ENCODE measurements at regions not wholly inside any gene's neighbourhood (a gene's known extent, or its start where the extent isn't known, plus 50 kb on each side); places are given as distances from the start of the nearest gene placed in this dataset.

- intact Hi-C loops (cut with DNase I; ENCODE audit: low total_unique reads) = no loop called here
- Histone ChIP-seq H3K27ac (no peak overlapping the region), H3K4me3 (no peak overlapping the region), H3K4me1 (no peaks in the 10 kb centered on the region), H3K36me3 (no peaks in the 10 kb centered on the region), H3K9me3 (peaks cover 0 to 13% (median 11%) of the 10 kb centered on the region in 3 donors), H3K27me3 (no peaks in the 10 kb centered on the region)
- no peak for TF ChIP-seq CTCF (IDR thresholded peaks at IDR 0.05)
- DNase-seq = no peak
Observed at GRCh38 chr7:69020536-69020935, 577.7 kb upstream of the AUTS2 start.

- Histone ChIP-seq H3K4me3 (no peak overlapping the region), H3K27me3 (peaks cover 0 to 2% of the 10 kb centered on the region in 2 donors), H3K4me1 (no peaks in the 10 kb centered on the region), H3K27ac (no peak overlapping the region), H3K9me3 (peaks cover 0 to under 1% (median 0%) of the 10 kb centered on the region in 3 donors), H3K36me3 (no peaks in the 10 kb centered on the region)
- TF ChIP-seq CTCF (IDR thresholded peaks at IDR 0.05) = no peak
- no peak for DNase-seq
- intact Hi-C loops (cut with DNase I; ENCODE audit: low total_unique reads) = no loop called here
Observed at GRCh38 chr7:69025249-69025648, 573.0 kb upstream of the AUTS2 start.

DNA sequence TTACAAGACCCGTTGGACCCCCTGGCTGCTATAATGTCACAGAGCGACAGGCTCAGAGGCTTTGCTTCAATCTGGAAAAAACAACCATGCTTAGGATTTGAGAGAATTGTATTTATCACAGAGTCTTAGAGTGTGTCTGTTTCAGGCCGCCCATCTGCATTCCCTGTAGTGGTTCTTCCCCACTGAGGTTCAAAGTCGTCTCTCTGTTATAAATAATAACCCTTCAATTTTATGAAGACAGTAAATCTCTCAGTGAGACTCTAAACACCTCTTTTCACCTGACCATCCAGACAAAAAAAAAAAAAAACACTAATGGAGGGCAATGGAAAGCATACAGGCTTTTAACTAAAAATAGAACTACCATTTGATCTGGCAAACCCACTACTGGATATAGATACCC, 565.4 kb upstream of the AUTS2 start:
- Histone ChIP-seq H3K27me3 (peaks cover 0 to 2% of the 10 kb centered on the region in 2 donors), H3K9me3 (no peaks in the 10 kb centered on the region), H3K36me3 (no peaks in the 10 kb centered on the region)

DNA sequence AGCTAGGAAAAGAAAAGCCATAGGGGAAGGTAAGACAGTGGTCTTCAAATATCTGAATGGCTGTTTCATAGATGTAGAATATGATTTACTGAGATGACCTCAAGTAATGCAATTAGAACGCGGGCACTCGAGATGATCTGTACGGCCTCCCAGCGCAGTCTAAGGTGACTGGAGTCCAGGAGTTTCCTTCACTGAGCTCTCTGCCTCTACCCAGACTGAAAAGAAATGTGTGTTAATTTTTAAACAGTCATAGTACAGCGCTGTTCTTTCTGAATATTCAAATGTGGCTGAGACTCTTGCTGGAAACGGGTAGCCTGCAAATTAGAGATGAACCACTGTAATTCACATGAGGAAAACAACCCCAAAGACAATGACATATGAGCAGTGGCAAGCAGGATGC, 562.4 kb upstream of the AUTS2 start:
- intact Hi-C loops (cut with DNase I; ENCODE audit: low total_unique reads) = no loop called here
- no peak overlapping the region for H3K27ac ChIP-seq
- H3K9me3 ChIP-seq = no peaks in the 10 kb centered on the region
- no peak for TF ChIP-seq CTCF (IDR thresholded peaks at IDR 0.05)
- H3K4me3 ChIP-seq = no peak overlapping the region
- no peak for DNase-seq
- H3K4me1 ChIP-seq = no peaks in the 10 kb centered on the region
- H3K36me3 ChIP-seq = no peaks in the 10 kb centered on the region
- H3K27me3 ChIP-seq = no peaks in the 10 kb centered on the region

More for the DNA sequence above, 565.4 kb upstream of the AUTS2 start:
- no peak for TF ChIP-seq CTCF (IDR thresholded peaks at IDR 0.05)
- Histone ChIP-seq H3K27ac (no peak overlapping the region), H3K4me1 (no peaks in the 10 kb centered on the region), H3K4me3 (no peak overlapping the region)
- intact Hi-C loops (cut with DNase I; ENCODE audit: low total_unique reads) = no loop called here
- DNase-seq = no peak

DNA sequence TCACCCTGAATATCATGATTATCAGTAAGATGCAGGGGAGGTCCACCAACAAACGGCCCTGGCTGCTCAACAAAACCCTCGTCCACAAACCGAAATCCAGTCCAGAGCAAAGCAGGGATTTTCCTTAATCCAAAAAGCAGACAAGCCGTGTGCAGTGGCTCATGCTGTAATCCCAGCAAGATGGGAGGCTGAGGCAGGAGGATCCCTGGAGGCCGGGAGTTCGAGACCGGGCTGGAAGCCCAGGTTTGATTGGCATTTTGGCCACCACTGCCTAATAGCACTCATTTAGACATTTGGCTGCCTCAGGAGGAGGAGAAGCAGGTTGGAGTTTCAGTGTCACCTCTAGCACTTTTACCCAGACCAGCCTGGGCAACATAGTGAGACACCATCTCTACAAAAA, 562.0 kb upstream of the AUTS2 start:
- intact Hi-C loops (cut with DNase I; ENCODE audit: low total_unique reads) = no loop called here
- Histone ChIP-seq H3K4me3 (no peak overlapping the region), H3K27ac (no peak overlapping the region), H3K36me3 (no peaks in the 10 kb centered on the region), H3K27me3 (no peaks in the 10 kb centered on the region), H3K4me1 (no peaks in the 10 kb centered on the region), H3K9me3 (peaks cover 0 to under 1% (median 0%) of the 10 kb centered on the region in 3 donors)
- no peak for DNase-seq
- TF ChIP-seq CTCF (IDR thresholded peaks at IDR 0.05) = no peak

DNA sequence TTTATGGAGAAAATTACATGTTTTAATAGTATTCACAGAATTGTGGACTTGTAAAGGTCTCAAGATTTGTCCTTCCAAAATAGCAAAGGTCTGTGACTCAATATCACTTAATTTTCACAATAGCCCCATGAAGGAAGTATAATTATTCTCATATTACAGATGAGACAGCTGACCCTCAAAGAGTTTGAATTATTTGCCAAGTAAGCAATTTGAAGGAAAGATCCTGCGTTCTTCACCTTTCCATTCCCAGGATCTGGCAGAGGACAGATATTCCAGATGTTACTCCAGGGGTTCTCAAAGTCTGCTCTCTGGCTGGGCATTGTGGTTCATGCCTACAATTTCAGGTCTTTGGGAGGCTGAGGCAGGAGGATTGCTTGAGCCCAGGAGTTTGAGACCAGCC, 559.4 kb upstream of the AUTS2 start:
- H3K9me3 ChIP-seq = peaks cover 0 to 18% (median 0%) of the 10 kb centered on the region in 3 donors
- H3K36me3 ChIP-seq = no peaks in the 10 kb centered on the region
- no peak for TF ChIP-seq CTCF (IDR thresholded peaks at IDR 0.05)
- intact Hi-C loops (cut with DNase I; ENCODE audit: low total_unique reads) = no loop called here
- no peaks in the 10 kb centered on the region for H3K27me3 ChIP-seq
- no peak for DNase-seq
- H3K27ac ChIP-seq = no peak overlapping the region
- no peak overlapping the region for H3K4me3 ChIP-seq
- no peaks in the 10 kb centered on the region for H3K4me1 ChIP-seq
